HUDEP-2 (cell line): ENCODE measurements at regions not wholly inside any gene's neighbourhood (a gene's known extent, or its start where the extent isn't known, plus 50 kb on each side); places are given as distances from the start of the nearest gene placed in this dataset.

ENCODE experiments used
- DNase-seq, 76 experiments: peaks; one replicate each; lab custom pipeline; 2025; ENCODE audit not compliant: unreplicated experiment in 76 of 76; lab: John Stamatoyannopoulos, UW

DNA sequence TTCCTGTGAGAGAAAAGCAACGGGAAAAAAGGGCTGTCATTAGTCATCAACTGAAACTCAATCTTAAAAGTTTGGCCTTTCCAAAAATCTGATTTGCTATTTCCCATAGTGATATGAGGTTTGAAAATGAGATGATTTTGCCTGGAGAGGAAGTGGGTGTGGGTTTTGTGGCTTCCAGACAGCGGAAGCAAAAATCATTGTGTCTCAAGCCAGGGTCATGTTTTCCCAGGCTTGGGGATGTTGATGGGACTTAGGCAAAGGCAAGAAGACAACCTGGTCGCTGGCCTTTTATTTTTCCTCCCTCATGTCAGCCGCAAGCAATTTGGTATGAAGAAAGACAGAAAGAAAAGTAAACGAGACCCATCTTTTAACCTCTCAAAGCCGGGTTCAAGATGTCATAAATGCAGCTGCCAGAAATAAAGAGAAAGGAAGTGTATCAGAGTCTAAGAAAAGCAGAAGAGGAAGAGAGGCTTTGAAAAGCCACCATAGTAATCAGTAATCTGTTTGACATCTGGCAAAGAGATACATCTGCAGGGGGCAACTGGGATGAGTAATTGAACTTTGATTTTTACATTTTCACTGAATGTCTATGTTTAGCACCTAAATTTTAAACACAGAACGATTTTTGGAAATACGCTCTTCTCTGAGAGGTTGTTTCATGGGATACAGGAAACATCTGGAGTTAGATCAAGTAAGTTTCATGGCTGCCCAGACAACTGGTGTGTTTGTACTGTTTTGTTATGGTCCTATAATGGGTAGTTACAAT, 521.6 kb upstream of the SLIT2 start:
- no peak for DNase-seq

DNA sequence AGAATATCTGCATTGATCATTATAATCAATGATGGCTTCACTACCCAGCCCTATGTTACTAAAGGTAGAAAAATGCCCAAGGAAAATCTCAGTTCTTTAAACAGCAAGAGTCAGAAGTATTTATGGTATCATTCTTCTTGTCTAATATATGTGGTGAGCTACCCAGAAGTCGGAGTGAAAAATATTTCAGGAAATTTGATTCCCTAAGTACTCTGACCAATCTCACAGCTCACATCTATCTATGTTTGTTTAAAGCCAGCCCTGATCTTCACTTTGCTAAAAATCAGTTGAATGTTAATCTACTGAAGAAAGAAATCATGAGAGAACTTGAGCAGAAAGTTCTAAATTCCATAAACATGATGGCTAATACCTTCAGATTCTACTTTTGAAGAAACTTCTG, 522.9 kb upstream of the SLIT2 start:
- no peak for DNase-seq

DNA sequence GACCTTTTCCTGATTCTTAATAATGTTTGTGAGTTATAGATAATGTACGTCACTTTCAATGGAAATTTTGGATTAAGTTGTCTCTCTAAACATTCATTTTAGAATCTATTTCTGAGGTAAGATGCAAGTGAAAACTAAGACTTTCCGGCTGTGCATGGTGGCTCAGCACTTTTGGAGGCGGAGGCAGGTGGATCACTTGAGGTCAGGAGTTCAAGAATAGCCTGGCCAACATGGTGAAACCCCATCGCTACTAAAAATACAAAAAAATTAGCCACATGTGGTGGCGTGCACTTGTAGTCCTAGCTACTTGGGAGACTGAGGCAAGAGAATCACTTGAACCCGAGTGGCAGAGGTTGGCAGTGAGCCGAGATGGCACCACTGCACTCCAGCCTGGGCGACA, 524.6 kb upstream of the SLIT2 start:
- DNase-seq: no peak

DNA sequence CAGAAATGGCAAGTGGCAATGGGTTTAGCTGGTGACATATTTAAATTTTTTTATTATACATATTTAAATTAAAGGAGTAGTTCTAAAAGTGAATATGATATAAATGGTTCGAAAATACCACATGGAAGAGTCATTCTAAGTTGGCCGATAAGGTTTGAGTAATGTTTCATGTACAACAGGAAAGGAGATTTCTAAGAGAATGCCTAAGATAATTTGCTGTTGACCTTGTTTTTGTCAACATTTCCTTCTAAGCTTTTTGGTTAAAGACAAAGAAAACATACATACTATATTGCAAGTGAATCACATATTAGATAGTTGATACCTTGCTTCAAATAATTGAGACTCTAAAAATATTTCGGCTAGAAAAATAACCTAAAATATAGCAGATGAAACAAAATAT, 526.6 kb upstream of the SLIT2 start:
- no peak for DNase-seq

DNA sequence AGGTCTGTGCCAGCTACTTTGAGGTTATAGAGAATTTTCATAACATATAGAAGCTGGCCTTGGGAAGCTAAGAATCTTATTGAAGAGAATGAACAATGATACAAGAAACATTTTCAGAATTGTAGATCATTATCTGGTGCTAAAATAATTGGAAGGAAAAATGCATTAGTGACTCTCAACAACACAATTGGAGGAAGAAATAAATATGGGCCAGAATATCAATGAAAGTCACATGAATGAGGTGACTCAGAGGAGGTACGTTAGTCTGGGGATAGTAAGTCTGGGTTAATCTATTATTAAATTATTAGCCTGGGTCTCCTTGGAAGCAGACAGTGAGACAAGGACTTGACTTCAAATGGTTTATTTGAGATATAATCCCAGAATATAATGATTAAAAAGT, 529.3 kb upstream of the SLIT2 start:
- DNase-seq: no peak

DNA sequence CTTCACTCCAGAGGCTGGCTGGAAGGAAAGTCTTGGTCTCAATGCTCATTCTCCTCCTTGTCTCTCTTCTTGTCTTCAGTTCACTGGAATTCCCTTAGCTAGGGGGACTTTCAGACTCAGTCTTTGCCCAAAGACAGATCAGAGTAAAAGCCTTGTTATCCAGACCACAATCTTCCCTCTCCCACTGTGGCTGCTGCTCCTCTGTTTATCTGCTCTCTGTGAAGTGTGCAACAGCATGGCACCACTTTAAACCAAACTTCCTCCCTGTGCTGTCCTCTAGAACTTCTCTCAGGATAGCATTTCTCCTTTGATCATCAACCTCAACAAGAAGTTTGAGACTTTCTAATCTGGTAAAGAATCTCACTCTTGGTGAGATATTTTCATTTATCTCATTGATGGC, 530.1 kb upstream of the SLIT2 start:
- DNase-seq: no peak

DNA sequence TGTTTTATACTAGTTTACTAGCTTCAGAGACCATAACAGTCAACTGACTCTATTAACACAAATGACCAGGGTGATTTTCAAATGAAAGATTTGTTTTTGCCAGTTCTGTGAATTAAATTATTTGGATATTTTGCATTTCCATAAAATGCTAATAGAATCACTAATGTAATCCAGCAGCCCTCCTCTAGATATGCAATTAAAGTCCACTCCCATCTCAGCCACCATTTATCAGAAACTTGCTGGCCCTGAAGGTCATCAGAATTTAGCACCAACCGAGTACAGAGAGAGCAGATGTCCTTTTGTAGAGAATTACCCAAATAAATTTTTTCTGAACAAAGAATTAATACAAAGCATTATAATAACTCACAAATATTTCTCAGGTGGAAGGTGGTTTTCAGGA, 531.1 kb upstream of the SLIT2 start:
- no peak for DNase-seq

DNA sequence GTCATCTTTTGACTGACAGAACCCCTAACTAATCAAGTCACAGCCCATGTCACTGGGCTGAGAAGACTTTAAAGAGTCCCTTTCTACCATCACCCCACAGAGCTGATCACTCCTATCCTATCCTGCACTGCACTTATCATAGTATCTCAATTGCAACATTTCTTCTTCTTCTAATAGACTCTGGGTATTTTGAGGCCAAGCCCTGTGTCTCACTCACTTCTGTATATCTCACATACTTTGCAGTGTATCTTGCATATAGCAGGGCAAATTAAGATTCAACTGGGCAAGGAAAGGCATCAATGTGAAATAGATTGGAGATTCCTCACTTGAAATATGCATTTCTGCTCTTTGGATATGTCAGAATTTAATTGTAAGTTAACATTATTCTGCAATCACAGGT, 531.5 kb upstream of the SLIT2 start:
- DNase-seq: no peak

DNA sequence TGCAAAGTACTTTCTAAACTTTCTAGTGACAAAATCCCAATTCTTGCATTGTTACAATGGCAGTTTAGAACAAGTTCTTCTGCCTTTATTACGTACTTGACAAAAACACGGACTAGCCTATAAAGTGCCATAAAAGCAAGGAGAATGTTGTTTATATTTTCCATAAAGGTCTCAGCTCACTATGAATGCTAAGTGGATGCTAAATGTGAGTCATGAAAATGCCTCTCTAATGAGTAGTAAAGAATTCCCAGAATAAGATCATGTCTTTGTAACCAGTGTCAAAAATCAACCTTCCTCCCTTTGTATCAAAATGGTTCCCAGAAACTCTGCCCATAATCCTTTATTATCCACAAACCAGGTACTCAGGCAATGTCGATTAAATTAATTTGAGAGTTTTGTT, 539.8 kb upstream of the SLIT2 start:
- no peak for DNase-seq

DNA sequence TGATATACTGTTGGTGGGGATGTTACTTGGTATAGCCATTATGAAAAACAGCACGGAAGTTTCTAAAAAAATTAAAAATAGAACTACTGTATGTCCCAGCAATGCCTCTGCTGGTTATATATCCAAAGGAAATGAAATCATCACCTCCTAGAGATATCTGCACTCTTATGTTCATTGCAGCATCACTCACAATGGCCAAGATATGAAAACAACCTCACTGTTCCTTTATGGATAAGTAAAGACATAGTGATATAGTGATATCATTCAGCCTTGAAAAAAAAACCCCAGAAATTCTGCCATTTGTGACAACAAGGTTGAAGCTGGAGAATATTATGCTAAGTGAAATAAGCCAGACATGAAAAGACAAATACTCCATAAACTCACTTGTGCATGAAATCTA, 543.8 kb upstream of the SLIT2 start:
- no peak for DNase-seq

DNA sequence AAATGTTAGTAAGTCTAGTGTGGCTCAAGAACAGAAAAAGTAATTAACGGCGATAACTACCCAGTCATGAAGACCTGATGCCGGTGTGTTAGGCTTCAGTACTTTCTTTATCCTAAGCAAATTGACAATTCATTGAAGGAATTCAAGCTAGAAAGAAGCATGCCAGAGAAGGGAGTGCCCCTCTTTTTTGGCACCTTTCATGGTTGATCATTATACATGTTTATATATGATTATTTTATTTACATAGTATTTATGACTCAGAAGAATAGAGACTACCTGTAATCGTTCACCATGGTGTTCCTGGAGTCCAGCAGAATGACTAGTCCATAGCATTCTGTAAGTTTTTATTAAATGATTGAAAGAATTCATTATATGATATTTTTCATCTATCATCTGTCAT, 548.3 kb upstream of the SLIT2 start:
- no peak for DNase-seq

DNA sequence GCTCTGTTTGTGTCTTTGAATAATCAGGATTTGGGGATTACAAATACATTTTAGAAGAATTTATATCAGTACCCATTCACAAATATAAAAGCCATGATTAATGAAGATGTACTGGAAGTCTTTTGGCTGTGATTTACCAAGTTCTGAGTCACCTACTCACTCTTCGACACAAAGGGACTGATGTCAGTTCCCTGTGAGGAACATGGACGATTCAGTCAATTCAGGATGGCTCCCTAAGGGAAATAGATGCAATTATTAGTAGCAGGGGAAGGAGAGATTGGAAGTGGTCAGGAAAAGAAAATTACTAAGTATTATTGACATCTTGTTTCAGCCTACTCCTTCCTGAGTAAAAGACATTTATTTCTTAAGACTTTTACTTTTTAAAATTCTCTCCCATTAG, 550.7 kb upstream of the SLIT2 start:
- no peak for DNase-seq

DNA sequence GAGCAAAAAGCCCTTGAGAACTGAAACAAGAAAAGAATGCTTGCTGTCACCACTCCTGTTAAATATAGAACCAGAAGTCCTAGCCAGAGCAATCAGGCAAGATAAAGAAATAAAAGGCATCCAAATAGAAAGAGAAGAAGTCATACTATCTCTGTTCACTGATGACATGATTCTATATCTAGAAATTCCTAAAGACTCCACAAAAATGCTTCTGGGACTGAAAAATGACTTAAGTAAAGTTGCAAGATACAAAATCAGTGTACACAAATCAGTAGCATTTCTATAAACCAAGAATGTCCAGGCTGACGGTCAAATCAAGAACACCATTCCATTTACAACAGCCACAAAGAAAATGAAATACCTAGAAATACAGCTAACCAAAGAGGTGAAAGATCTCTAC, 552.7 kb upstream of the SLIT2 start:
- DNase-seq: no peak

DNA sequence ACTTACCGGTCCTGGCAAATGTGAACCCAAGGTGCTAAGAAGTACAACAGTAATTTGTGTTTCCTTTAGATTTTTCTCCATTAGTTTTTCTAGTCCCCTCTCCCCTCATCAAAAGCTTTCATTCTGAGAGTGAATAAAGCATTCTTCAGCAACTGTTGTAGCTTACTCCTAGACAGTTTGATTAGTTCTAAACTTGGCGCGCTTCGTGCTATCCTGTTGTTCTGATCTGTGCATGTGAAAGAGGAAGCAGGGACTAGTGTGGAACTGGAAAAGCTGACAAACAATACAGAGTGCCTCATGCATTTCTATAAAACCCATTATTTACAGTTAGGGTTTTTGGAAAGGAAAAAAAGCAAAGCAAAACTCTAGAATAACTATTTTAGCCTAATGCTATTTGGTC, 556.9 kb upstream of the SLIT2 start:
- no peak for DNase-seq

DNA sequence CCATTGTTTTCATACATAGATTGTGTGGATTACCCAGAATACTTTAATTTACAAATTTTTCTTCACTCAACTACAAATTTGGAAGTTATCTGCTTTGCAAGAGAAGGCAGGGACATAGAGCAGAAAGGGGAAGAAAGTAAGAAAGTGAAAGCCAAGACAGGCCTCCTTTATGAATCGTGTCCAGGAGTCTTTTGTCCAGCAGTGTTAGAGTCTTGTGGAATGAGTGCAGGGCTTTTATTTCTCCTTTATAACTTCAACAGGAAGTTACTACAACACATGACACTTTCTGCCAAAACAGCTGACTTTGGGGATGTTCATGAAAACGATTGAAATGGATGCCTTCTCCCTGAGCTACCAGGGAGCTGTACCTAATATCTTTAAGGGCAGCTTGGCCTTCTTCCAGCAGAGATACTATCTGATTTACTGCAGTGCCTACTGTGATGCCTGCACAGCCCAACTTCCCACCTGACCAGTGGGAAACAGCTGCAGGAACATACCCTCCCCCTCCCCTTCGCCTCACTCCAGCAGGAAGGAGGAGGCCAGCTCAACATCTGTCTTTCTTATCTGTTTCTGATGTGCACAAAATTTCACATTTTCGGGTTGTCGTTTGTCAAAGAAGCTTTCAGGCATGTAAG, 557.7 kb upstream of the SLIT2 start:
- no peak for DNase-seq

DNA sequence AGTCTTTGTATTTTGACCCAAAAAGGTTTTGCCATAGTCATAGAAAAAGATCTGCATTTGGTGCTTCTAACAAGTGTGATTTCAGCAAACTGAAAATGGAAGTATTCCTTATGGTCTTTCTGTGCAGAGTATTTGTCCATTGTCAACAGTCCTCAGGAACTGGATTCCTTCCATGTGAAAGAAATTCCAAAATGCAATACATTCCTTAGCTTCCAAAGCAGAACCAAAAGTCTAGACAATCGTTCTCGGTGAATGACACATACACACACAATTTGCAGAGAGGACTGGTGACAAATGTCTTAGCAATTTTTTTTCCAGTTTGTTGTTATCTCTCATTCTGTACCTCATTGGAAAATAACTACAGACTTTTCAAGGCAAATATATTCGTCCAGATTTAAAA, 562.2 kb upstream of the SLIT2 start:
- DNase-seq: no peak

DNA sequence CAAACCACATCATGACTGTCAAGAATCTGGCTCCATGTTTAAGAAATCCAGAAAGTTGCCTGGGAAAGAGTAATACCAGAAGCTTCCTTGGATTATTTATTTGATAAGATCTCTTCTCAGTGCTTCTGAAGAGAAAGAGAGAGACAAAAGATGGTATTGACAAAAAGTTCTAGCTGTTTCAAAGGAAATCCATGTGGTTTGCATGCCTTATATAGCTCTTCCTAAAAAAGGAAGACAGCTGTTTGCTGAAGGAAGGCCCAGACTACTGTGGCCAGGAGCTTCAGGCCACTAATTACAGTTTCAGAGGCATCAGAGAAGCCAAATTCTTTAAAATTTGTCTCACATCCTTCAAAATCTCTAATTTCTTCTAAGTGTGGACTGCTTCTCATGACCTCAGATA, 565.2 kb upstream of the SLIT2 start:
- no peak for DNase-seq

DNA sequence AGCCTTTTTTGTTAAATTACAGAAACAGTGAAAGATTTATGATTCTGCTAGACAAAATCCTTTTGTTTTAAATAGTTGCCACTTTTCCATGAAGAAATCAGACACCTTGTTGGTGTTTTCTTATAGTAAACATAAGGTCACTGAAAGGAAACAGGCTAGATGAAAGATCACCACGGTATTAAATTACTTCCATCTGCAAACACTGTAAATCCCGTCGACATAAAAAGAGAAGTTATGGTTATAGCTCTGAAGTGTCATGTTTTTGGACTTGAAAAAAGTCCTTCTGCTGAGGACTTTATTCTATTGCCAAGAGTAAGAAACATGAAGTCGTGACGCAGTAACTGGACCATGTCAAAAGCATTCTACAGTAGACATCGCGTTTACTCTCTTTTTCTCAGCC, 567.6 kb upstream of the SLIT2 start:
- DNase-seq: no peak

DNA sequence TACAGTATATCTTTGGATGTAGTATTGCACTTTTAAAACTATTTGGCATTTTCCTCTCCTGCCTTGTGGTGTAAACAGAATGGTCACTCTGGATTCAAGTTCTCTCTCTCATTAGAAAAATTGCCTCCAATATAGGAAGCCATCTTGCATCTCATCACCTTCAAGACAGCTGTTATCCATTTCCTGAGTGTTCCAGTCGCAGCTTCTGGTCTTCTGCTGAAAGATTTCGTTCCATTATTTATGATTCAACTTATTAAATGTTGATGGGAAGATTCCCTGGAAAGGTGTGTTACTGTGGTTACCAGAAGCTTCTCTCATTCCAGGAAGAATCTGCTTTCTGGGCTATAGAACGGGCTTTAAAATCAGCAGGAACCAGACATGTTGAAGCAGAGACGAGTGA, 568.3 kb upstream of the SLIT2 start:
- no peak for DNase-seq

DNA sequence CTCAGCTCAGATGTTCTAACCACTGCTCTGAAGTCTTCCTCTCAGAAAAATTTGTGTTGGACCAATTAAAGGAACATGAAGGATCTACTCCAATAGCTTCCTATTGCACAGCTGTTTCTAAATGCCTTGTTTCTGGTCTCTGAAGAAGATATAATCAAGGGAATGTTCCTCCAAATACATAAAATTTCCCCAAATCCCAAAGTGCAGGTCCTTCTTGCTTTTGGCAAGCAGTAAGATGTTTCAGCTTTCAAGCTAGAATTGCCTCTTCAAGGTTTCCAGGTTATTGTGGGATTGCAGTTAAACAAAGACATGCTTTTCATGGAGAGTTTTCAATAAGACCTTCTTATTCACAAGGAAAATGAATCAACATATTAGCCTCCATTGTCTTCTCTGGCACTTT, 574.5 kb upstream of the SLIT2 start:
- no peak for DNase-seq

DNA sequence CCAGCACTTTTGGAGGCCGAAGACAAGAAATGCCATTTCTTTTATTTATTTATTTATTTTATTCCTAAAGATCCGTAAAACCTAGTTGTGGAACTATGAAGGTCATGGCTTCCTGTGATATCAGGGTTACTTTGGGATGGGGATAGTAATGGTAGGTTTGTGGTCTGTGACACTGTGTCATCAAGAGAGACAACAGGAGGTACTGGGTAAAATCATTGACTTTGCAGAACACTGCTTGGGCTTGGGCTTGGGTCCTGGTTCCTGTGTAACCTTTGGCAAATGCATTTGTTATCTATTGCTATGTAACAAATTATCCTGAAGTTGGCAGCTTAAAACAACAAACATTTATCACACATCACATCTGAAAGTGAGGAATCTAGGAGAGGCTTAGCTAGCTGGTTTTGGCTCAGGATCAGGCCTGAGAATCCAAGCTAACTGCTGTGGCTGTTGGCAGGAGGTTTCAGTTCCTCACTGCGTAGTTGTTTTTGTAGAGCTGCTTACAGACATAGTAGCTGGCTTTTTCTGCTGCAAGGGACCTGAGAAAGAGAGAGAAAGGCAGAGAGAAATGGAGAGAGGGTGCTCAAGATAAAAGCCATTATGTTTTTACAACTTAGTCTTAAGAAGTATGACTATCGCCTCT, 576.4 kb upstream of the SLIT2 start:
- no peak for DNase-seq

DNA sequence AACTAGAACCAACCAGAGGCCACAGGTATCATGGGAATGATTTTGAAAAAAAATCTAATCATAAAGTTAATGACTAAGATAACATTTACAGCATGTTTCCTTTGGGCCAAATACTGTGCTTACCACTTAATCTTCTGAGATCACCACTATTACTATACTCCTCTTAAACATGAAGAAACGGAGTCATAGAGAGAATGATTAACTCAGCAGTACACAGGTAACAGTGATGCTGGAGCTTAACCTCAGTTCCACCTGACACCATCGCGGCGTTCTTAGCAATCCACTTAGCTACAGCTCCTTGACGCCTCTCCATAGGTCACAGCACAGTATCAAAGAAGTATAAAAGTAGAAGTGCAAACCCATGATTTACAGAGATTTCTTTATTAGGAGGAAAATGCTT, 592.6 kb upstream of the SLIT2 start:
- no peak for DNase-seq
